Natural killer cell (primary cell): ENCODE measurements at regions not wholly inside any gene's neighbourhood (a gene's known extent, or its start where the extent isn't known, plus 50 kb on each side); places are given as distances from the start of the nearest gene placed in this dataset.

Experiments
- ATAC-seq, 3 donors: fragments of 150-1000 bp in 2 of 3; fragments of 200-7000 bp in 1 of 3; cut with Tn5 transposase; 1 replicate in 1 of 3; 2 replicates in 2 of 3; pipeline ENCODE4 v1.10.0; 2021; ENCODE audit warnings: mild to moderate bottlenecking in 2 of 3, moderate library complexity in 2 of 3
- DNase-seq, 2 donors: peaks; one replicate each; pipeline versions ENCODE4 v3.0.0 to v3.0.0-alpha.2; 2013 to 2021; ENCODE audit warnings: mixed read lengths in 1 of 2
- H3K27ac ChIP-seq: one replicate; pipeline ENCODE4 v1.5.1; 2013; ENCODE audit warnings: mild to moderate bottlenecking, low read length
- H3K27me3 ChIP-seq: one replicate; pipeline ENCODE4 v1.6.1; 2013; ENCODE audit warnings: low read length; ENCODE audit not compliant: control insufficient read depth, insufficient read depth
- H3K36me3 ChIP-seq: one replicate; pipeline ENCODE4 v1.6.1; 2013; ENCODE audit warnings: low read length; ENCODE audit not compliant: control insufficient read depth, insufficient read depth
- H3K4me1 ChIP-seq: one replicate; pipeline ENCODE4 v1.6.1; 2013; ENCODE audit warnings: low read length; ENCODE audit not compliant: control insufficient read depth, insufficient read depth
- H3K4me3 ChIP-seq: one replicate; pipeline ENCODE4 v1.5.1; 2013; ENCODE audit warnings: low read length
- H3K9me3 ChIP-seq: one replicate; pipeline ENCODE4 v1.6.1; 2013; ENCODE audit warnings: low read length; ENCODE audit not compliant: control insufficient read depth, insufficient read depth
- H3K27ac Mint-ChIP-seq, 2 donors: one replicate each; pipeline ENCODE4 v1.8.0; 2022; ENCODE audit warnings: mild to moderate bottlenecking in 2 of 2, mixed read lengths in 2 of 2, moderate library complexity in 1 of 2
- H3K27me3 Mint-ChIP-seq, 2 donors: one replicate each; pipeline ENCODE4 v1.8.0; 2022; ENCODE audit warnings: low read depth in 2 of 2, mixed read lengths in 2 of 2
- H3K36me3 Mint-ChIP-seq: one replicate; pipeline ENCODE4 v1.8.0; 2022; ENCODE audit warnings: mixed read lengths
- H3K4me1 Mint-ChIP-seq, 2 donors: one replicate each; pipeline ENCODE4 v1.8.0; 2022; ENCODE audit warnings: mixed read lengths in 2 of 2
- H3K4me3 Mint-ChIP-seq: one replicate; pipeline ENCODE4 v1.8.0; 2022; ENCODE audit warnings: mild to moderate bottlenecking, moderate library complexity, mixed read lengths
- H3K9me3 Mint-ChIP-seq, 2 donors: one replicate each; pipeline ENCODE4 v1.8.0; 2022; ENCODE audit warnings: mixed read lengths in 2 of 2
- WGBS: methylation state at CpG from one replicate; pipeline ENCODE4 v1.1.7; 2013; ENCODE audit warnings: missing lambda C conversion rate; ENCODE audit not compliant: insufficient coverage; 5-methylcytosine and 5-hydroxymethylcytosine counted together
- intact Hi-C: fragments of 100-400 bp; cut with micrococcal nuclease; formaldehyde crosslinking; loops from one replicate; pipeline ENCODE4 v1.14.2; 2022
- TF ChIP-seq, protein P1 (sequence below): fragments of 200-600 bp; IDR thresholded peaks from one replicate; pipeline ENCODE4 v1.8.0; 2022; ENCODE audit warnings: antibody characterized with exemption

GRCh38 chr11:104649002-104649401 lies 249.3 kb downstream of the CASP12 start:
- H3K4me3 ChIP-seq: no peak overlapping the region
- TF ChIP-seq, protein P1, sequence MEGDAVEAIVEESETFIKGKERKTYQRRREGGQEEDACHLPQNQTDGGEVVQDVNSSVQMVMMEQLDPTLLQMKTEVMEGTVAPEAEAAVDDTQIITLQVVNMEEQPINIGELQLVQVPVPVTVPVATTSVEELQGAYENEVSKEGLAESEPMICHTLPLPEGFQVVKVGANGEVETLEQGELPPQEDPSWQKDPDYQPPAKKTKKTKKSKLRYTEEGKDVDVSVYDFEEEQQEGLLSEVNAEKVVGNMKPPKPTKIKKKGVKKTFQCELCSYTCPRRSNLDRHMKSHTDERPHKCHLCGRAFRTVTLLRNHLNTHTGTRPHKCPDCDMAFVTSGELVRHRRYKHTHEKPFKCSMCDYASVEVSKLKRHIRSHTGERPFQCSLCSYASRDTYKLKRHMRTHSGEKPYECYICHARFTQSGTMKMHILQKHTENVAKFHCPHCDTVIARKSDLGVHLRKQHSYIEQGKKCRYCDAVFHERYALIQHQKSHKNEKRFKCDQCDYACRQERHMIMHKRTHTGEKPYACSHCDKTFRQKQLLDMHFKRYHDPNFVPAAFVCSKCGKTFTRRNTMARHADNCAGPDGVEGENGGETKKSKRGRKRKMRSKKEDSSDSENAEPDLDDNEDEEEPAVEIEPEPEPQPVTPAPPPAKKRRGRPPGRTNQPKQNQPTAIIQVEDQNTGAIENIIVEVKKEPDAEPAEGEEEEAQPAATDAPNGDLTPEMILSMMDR: no peak
- WGBS: 80% methylated on average over 1 of the region's 1 CpG
- H3K36me3 Mint-ChIP-seq: no peaks in the 10 kb centered on the region
- ATAC-seq (no peak), DNase-seq (no peak)
- no peaks in the 10 kb centered on the region for H3K27me3 ChIP-seq
- peaks cover 11 to 12% of the 10 kb centered on the region in 2 donors for H3K4me1 Mint-ChIP-seq
- peaks cover 3 to 7% of the 10 kb centered on the region in 2 donors for H3K27me3 Mint-ChIP-seq
- no peaks in the 10 kb centered on the region for H3K36me3 ChIP-seq
- peaks cover 0 to 3% of the 10 kb centered on the region in 2 donors for H3K9me3 Mint-ChIP-seq
- H3K4me3 Mint-ChIP-seq: no peak overlapping the region
- H3K27ac Mint-ChIP-seq: no peak overlapping the region
- intact Hi-C loops: no loop called here
- H3K4me1 ChIP-seq: no peaks in the 10 kb centered on the region
- no peaks in the 10 kb centered on the region for H3K9me3 ChIP-seq
- no peak overlapping the region for H3K27ac ChIP-seq

DNA sequence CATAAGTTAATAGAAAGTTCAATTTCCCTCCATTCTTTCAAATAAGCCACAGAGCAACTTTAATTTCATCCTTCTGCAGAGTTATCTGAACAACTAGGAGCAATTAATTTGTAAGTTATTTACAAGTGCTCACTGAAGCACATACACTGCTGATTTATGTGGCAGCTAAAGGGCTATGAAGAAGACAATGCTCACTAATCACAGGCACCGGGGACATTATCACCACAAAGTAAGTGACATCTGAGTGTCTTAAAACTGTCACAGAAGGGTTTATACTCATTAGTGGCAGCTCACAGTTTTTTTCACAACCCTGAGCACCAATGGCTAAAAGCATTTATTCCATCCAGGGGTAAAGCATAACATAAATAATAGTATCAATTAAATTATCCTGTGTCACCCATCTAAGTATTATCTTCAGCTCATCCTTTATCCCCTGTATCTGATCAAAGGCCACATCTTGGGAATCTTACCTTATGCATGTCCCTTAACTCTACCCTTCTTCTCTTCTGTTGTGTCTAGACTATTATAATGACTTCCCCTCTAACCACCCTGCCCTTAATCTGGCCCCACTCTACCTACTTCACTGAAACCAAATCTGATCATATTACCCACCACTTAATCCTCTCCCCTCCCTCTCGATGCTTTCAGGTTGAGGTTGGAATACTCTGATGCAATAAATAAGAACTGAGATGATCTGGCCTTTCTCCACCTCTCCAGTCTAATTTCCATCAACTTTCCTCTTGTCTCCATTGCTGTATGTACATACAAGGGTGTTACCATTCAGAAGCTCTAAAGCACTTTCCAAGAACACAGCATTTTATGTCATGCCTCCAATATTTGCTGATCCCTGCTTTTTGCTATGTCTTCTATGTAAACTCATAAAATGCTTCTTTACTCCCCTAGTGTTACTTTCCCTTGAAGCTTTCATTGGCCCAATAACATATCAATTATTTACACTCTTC lies 252.7 kb downstream of the CASP12 start:
- H3K27me3 Mint-ChIP-seq: peaks cover 5 to 7% of the 10 kb centered on the region in 2 donors
- DNase-seq (no peak), ATAC-seq (no peak)
- H3K27ac ChIP-seq: no peak overlapping the region
- H3K4me1 Mint-ChIP-seq: no peaks in the 10 kb centered on the region
- no peaks in the 10 kb centered on the region for H3K27me3 ChIP-seq
- 93% methylated on average over 2 of the region's 2 CpGs for WGBS
- TF ChIP-seq, protein P1: no peak
- no peak overlapping the region for H3K4me3 ChIP-seq
- intact Hi-C loops: no loop called here
- peaks cover 0 to 3% of the 10 kb centered on the region in 2 donors for H3K9me3 Mint-ChIP-seq
- H3K27ac Mint-ChIP-seq: no peak overlapping the region
- H3K36me3 Mint-ChIP-seq: no peaks in the 10 kb centered on the region
- no peaks in the 10 kb centered on the region for H3K4me1 ChIP-seq
- H3K9me3 ChIP-seq: no peaks in the 10 kb centered on the region
- H3K36me3 ChIP-seq: no peaks in the 10 kb centered on the region
- no peak overlapping the region for H3K4me3 Mint-ChIP-seq

GRCh38 chr11:104637662-104638170 lies 260.5 kb downstream of the CASP12 start:
- no peaks in the 10 kb centered on the region for H3K36me3 Mint-ChIP-seq
- no peaks in the 10 kb centered on the region for H3K9me3 Mint-ChIP-seq
- TF ChIP-seq, protein P1: no peak
- no peaks in the 10 kb centered on the region for H3K27me3 ChIP-seq
- ATAC-seq (no peak), DNase-seq (no peak)
- H3K4me3 ChIP-seq: no peak overlapping the region
- H3K4me1 ChIP-seq: no peaks in the 10 kb centered on the region
- WGBS: 100% methylated on average over 1 of the region's 2 CpGs
- H3K4me1 Mint-ChIP-seq: no peaks in the 10 kb centered on the region
- no peak overlapping the region for H3K27ac Mint-ChIP-seq
- H3K36me3 ChIP-seq: no peaks in the 10 kb centered on the region
- no peaks in the 10 kb centered on the region for H3K9me3 ChIP-seq
- intact Hi-C loops: no loop called here
- no peak overlapping the region for H3K4me3 Mint-ChIP-seq
- peaks cover 0 to 2% of the 10 kb centered on the region in 2 donors for H3K27me3 Mint-ChIP-seq
- H3K27ac ChIP-seq: no peak overlapping the region
